Thyroid gland (tissue), 4 donors: ENCODE measurements at regions not wholly inside any gene's neighbourhood (a gene's known extent, or its start where the extent isn't known, plus 50 kb on each side); places are given as distances from the start of the nearest gene placed in this dataset.

Experiments used
- CTCF ChIP-seq, 6 experiments: fragments of 200-600 bp in 3 of 6; fragments of 450-650 bp in 3 of 6; sonication (generic) in 3 of 6; IDR thresholded peaks; one replicate each; pipeline ENCODE4 v1.5.1; 2016 to 2019; ENCODE audit warnings: antibody characterized with exemption in 6 of 6, mild to moderate bottlenecking in 2 of 6, inconsistent platforms in 1 of 6, moderate library complexity in 1 of 6
- POLR2A ChIP-seq, 2 donors: fragments of 450-650 bp; IDR thresholded peaks; one replicate each; pipeline ENCODE4 v1.6.1; 2017; ENCODE audit warnings: antibody characterized with exemption in 2 of 2, mild to moderate bottlenecking in 2 of 2, moderate library complexity in 1 of 2

GRCh38 chr1:219495737-219496408, 117.0 kb downstream of the ZC3H11B start:
- TF ChIP-seq CTCF (IDR thresholded peaks at IDR 0.05) (no peak), POLR2A (IDR thresholded peaks at IDR 0.05) (no peak)
